HG03175 (cell line): ENCODE measurements at regions not wholly inside any gene's neighbourhood (a gene's known extent, or its start where the extent isn't known, plus 50 kb on each side); places are given as distances from the start of the nearest gene placed in this dataset.
"Not testable (repeated sequence)": the region's sequence is repeated elsewhere in the genome, so short reads cannot be mapped to it uniquely, and the experiment has no call there.

Source experiments
- ATAC-seq: cut with Tn5 transposase; IDR thresholded peaks from one replicate; pipeline ENCODE4 v1.9.1; 2021; ENCODE audit warnings: mild to moderate bottlenecking, moderate library complexity; ENCODE audit not compliant: unreplicated experiment

DNA sequence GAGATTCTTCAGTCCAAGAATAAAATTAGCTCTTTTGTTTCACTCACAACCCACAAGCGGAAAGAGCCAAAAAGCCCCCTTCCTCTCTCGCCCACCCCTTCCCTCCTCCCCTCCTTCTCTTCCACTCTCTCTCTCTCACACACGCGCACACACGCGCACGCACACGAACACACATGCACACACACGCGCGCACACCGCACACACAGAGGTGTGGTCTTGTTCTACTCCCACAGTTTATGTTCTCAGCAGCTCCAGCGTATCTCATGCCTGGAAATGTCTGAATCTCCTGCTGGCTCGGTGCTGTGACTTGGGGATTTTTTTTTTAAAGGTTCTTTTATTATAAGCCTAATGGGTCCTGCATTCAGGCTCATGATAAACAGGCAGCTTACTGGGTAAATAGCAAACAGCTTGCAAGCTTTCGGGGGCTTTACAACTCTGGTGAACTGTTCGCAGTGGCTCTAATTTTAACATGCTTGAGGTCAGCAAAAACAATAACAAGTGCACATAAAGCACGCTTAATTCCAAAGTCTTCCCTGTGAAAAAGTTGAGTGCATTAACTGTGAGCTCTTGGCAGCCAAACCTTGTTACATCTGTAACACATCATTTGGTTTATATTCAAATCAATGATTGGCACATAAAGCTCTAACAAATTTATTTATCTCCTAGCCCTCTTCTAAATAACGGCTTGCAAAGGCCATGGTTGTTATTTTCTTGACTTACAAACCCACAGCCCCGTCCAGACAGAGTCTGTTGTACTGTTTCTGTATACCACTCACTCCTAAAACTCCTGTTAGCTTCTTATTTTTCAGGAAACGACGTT is 424.1 kb upstream of the MGMT start:
- ATAC-seq, result no peak

- no peak for ATAC-seq
Observed at GRCh38 chr10:129043691-129044090, 423.4 kb upstream of the MGMT start.

DNA sequence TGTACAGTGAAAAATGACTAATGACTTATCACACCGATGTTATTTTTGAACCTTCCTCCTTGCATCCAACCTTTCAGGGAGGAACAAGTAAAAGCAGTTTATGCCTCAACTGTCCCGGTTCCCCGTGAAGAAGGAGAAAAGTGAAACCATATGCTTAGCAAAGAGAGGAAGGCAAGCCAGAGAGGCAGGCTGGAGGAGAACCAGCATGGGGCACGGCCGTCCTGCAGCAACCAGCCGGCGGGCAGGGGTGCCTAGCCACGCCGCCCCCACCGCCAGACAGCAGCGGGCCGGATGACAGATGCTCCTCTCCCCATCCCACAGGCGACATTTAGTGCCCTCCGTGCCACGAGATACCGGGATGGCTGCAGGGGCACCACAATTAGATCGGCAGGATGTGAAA is 421.4 kb upstream of the MGMT start:
- ATAC-seq, result no peak

- ATAC-seq, result no peak
Observed at GRCh38 chr10:129046065-129046681, 420.9 kb upstream of the MGMT start.

- ATAC-seq, result no peak
Observed at GRCh38 chr10:129046962-129047361, 420.1 kb upstream of the MGMT start.

DNA sequence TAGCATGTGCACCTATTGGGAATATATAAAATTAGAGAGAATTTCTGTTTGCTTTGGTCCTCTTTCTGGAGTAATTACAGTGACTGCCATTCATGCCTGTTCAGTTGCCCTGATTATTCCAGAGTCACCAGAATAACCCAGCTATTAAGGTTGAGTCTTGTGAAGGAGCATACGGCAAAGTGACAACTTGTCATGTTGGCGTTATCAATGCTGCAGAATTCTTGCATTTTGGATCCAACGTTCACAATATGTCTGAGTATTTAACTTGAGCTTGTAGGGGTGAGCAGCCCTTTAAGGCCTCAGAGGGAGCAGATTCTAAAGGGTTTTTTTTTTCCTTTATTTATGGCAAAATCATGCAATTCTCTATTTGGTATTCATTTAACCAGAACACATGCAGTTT is 419.4 kb upstream of the MGMT start:
- ATAC-seq, result no peak

DNA sequence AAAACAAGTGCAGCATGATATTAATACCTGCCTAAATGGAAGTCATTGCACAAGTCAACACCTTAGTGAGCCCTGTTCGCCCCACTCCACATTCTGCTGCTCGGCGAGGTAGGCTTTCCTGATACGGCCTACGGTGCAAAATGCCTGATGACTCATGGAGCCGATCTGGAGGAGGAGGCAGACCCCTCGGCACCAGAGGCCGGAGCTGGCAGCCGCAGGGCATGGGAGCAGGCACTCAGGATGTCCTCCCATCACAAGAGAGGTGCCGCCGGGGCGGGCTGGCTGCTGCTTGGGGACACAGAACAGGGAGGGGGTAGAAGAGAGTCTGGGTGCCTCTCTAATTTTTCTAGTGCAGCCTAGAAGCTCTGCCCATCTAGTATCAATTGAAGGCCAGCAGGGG is 418.5 kb upstream of the MGMT start:
- no peak for ATAC-seq

DNA sequence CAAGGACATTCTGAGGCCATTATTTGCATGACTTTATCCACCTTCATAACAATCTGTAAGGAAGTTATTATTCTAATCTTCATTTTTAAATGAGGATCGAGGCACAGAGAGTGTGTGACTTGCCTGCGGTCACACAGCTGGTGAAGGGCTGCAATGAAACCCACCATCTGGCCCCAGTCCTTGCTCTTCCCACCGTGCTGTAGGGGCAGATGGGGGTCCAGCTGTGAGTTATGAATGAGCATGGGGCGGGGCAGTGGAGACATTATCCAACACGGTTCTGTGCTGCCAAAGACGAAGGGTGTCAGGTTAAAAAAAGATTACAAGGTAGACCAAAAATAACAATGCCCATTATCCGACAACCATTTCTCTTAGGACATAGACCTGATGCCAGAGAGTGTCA is 417.5 kb upstream of the MGMT start:
- no peak for ATAC-seq

- ATAC-seq, result no peak
Observed at GRCh38 chr10:129055225-129055624, 411.8 kb upstream of the MGMT start.

DNA sequence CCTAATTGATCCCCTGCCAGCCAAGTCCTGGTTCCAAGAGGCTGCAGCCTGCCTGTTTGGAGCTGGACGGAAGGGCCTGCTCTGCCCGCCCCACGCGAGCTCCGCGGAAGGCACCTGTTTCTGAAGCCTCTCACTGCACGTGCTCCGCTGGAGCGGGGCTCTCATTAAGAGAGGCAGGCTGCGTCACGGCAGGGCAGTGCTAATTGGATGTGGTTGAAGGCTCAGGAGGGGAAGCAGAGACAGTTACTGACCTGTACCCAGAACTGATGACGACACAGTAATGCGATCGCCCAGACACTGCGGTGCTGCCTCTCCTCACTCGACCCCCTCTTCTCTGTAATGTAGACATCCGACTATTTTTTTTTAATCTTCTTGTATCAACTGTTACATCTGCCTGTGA is 411.1 kb upstream of the MGMT start:
- no peak for ATAC-seq

GRCh38 chr10:129056734-129057689 is 410.0 kb upstream of the MGMT start:
- ATAC-seq, result peak; percentile 42

DNA sequence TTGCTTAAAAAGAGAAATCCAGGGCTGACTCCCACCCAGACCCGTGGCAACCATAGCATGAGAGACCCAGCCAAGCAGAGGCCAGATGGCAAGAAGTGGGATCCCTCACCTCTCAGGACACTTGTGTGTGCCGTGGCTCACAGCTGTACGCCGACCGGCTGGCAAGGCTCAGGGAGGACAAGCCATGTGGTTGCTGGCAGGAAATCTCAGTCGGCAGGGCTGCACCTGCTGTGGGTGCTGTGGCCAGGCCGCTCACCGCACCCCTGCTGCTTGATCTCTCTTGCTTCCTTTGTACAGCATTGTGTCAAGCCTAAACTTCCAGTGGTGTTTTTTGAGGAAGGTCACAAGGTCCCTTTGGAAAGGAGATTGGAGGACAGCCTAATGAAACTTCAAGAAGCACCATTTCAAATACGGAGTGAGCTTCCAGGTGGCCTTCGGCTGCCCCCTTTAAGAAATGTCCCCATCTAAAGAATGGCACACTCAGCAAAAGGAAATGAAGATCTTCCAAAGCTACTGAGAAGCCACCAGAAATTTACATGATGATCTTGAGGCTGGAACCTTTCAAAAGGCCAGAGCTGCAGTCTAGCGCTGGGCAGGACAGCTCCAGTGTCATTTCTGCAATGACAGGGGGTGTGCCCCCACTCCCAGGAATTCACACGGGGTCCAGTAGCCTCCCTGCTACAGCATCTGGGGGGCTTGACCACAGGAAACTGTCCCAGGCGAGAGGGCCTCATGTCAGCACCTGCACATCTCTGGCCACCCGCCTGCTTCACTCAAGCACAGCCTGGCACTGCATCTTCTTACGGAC is 409.0 kb upstream of the MGMT start:
- ATAC-seq, result peak; percentile 74

- ATAC-seq, result no peak
Observed at GRCh38 chr10:129058664-129059155, 408.3 kb upstream of the MGMT start.

DNA sequence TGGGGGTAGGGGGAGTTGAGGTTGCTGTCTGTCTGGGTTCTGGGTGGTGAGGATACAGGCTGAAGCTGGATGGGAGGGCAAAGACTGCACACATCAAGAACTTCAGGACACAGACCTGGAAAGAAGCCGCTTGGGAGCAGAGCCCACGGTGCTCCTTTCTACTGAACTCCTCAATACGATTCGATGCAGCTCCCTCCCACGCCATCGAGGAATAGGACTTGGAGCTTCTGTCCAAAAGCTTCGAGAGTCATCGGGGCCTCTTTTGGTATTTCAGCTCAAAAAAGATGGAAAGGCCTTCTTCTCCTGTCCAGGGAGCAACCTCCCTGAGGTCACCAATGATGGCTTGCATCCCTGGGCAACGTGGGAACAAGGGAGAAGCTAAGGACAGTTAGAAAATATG is 407.1 kb upstream of the MGMT start:
- no peak for ATAC-seq

DNA sequence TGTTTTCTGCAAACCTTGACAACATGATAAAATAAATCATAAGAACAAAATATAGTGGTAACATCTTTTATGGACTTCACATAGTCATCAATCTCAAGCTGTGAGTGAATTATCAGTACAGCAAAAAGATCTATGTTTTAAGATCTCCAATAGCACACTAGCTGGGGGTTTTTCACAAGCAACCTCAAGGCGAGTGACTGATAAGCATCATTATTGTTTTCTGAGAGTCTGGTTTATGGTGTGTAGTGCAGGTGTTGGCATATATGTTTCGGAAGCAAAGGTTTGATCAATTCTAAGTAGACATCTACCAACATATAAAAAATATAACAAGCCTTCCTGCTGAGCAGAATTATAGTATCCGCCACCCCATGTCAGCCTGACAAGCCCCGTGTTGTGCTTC is 403.8 kb upstream of the MGMT start:
- no peak for ATAC-seq

DNA sequence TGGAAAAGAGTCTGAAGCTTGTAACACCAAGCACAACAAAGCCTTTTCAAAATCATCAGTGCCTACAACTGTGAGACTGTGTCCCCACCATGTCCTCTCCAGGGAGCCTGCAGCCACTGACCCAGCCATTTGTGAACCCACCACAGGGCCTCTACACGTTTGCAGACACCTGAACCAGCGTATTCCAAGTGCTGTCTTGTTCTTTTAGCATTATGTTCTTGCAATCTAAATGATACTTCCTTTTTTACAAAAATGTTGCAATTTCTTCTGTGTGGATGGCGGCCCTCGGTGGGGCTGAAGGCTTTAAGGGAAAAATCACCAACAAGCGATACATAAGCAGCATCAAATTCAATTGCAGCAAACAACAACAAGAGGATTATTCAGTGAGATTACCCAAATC is 403.2 kb upstream of the MGMT start:
- no peak for ATAC-seq

- not testable (repeated sequence) for ATAC-seq
Observed at GRCh38 chr10:129066529-129066928, 400.5 kb upstream of the MGMT start.

- not testable (repeated sequence) for ATAC-seq
Observed at GRCh38 chr10:129071411-129071810, 395.6 kb upstream of the MGMT start.

- ATAC-seq, result no peak
Observed at GRCh38 chr10:129074939-129075338, 392.1 kb upstream of the MGMT start.

DNA sequence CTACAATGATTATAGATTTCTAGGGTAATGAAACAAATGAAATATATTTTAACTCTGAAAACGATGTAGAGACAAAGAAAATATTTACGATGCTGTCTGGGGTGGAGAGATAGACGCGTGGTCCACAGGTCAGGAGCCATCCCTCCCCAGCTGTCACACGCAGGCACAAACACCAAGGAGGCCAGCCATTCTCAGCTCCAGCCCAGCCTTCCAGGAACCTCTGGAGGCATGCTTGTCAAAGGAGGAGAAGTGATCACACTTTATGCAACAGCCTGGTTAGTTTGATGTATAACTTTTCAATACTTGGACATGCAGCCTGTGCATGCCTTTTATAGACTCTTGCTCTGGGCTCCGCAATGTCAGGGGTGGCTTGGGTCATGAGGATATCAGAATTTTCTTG is 391.5 kb upstream of the MGMT start:
- ATAC-seq, result no peak
